ENCODE measurements at regions not wholly inside any gene's neighbourhood (a gene's known extent, or its start where the extent isn't known, plus 50 kb on each side); places are given as distances from the start of the nearest gene placed in this dataset.

DNA sequence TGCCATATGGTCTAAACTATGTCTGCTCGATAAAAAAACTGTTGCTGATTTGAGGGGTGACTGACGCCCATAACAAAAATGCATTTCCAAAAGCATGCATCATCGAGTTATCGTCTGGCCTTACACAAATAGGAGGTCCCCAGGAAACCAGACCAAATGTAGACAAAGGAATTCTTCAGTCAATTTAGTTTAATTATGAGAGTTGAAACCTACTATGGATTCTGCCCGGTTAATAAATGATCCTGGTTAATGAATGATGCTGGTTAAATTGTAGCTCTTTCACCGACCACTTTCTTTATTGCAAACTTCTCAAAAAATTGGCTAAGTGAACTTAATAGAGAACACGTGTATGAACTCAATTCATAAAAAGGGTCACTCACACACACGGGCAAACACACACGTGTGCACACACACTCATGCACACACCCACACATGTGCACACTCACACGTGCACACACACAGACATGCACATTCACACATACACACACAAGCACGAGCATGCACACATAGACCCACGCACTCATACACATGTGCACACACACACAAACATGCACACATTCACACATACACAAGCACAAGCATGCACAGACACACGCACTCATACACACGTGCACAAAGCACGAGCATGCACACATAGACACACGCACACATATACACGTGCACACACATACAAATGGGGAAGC, 59.0 kb upstream of the SALL3 start:
- WGBS, 2 donors, result 87 to 89% methylated on average over 17 of the region's 17 CpGs
- no peak overlapping the region for H3K4me3 ChIP-seq (ENCODE audit: low read depth, poor library complexity, severe bottlenecking)
- intact Hi-C loops (cut with DNase I; ENCODE audit: low total_unique reads), result no loop called here
- DNase-seq (ENCODE audit: low spot score in 2 of 2), result peak in 1 of 2 donors; percentile 39
- TF ChIP-seq, protein P1, sequence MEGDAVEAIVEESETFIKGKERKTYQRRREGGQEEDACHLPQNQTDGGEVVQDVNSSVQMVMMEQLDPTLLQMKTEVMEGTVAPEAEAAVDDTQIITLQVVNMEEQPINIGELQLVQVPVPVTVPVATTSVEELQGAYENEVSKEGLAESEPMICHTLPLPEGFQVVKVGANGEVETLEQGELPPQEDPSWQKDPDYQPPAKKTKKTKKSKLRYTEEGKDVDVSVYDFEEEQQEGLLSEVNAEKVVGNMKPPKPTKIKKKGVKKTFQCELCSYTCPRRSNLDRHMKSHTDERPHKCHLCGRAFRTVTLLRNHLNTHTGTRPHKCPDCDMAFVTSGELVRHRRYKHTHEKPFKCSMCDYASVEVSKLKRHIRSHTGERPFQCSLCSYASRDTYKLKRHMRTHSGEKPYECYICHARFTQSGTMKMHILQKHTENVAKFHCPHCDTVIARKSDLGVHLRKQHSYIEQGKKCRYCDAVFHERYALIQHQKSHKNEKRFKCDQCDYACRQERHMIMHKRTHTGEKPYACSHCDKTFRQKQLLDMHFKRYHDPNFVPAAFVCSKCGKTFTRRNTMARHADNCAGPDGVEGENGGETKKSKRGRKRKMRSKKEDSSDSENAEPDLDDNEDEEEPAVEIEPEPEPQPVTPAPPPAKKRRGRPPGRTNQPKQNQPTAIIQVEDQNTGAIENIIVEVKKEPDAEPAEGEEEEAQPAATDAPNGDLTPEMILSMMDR (IDR thresholded peaks at IDR 0.05), result no peak
- no peak for TF ChIP-seq POLR2A (IDR thresholded peaks at IDR 0.05)

DNA sequence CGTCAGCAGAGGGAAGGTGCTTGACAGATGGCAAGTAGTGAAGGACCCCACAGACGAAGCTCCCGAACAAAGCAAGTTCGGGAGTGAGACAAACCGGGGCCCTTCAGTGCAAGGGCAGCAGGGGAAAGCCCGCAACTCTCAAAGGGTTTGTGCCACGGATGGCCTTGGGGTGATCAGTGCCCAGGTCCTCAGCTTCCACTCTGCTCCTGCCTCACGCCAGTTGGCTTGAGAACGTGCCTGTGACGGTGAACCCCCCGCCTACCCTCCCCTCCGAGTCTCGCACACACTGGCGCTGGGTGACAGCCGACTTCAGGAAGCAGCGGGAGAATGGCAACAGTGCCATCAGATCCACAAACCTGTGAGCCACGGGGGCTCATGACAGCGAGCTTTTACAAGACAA, 56.8 kb upstream of the SALL3 start:
- 78 to 85% methylated on average over 14 to 18 of the region's 18 CpGs for WGBS, 2 donors
- TF ChIP-seq POLR2A (IDR thresholded peaks at IDR 0.05), result no peak
- TF ChIP-seq, protein P1 (IDR thresholded peaks at IDR 0.05), result no peak
- intact Hi-C loops (cut with DNase I; ENCODE audit: low total_unique reads), result no loop called here
- DNase-seq (ENCODE audit: low spot score in 2 of 2), result peak in 1 of 2 donors; percentile 58
- no peak overlapping the region for H3K4me3 ChIP-seq (ENCODE audit: low read depth, poor library complexity, severe bottlenecking)

DNA sequence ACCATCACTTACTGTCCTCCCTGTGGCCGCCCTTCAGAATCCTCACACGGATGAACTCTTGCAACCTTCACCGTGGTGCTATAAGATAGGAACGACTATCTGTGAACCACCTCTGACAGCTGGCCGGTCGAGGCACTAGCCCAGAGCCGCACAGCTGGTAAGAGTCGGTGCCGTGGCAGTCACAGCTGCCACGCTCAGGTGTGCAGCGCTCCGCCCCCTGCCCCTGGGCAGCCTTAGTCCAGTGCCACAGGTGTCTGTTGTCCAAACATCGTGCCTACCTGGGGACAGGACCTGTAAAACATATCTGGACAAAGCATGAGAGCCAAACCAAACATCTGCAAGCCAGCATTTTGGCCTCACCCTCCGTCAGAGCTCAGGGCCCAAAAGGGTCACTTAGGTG, 55.3 kb upstream of the SALL3 start:
- peak in 1 of 2 donors; percentile 43 for DNase-seq (ENCODE audit: low spot score in 2 of 2)
- 88 to 89% methylated on average over 13 to 14 of the region's 14 CpGs for WGBS, 2 donors
- intact Hi-C loops (cut with DNase I; ENCODE audit: low total_unique reads), result no loop called here
- TF ChIP-seq, protein P1 (IDR thresholded peaks at IDR 0.05), result no peak
- TF ChIP-seq POLR2A (IDR thresholded peaks at IDR 0.05), result no peak
- H3K4me3 ChIP-seq (ENCODE audit: low read depth, poor library complexity, severe bottlenecking), result no peak overlapping the region

DNA sequence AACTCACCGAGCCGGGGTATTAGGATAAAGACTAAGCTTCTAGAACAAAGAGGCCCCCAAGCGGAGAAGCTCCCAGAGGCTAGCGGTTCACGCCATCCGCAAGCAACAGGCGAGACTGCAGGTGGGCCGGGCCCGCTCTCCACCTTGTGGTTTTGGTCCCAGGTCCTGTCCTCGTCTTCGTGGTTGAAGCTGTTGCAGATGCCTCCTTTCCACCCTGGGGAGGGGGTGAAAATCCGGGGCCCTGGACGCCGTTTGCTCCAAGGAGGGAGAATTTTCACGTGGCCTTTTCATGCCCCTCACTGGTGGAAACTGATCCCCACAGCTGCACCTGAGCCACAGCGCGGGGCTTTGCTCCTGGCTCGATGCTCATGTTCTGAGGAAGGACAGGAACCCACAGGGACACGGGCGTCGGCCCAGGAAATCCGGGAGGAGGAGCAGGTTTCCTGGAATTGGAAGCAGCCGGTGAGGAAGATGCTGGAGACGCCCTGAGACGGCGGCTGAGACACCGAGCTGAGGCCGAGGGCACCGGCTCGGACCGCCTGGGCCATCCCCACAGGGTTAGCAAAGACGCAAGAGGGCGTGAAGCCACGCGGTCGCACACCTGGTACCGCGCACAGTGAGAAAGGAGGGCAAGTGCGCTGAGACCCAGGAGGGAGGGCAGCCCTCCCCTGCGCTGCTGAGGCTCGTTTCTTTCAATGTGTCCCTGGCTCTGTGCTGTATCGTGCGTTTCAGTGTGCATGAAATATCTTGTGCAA, 54.7 kb upstream of the SALL3 start:
- H3K4me3 ChIP-seq (ENCODE audit: low read depth, poor library complexity, severe bottlenecking), result no peak overlapping the region
- TF ChIP-seq, protein P1 (IDR thresholded peaks at IDR 0.05), result no peak
- TF ChIP-seq POLR2A (IDR thresholded peaks at IDR 0.05), result no peak
- intact Hi-C loops (cut with DNase I; ENCODE audit: low total_unique reads), result no loop called here
- DNase-seq (ENCODE audit: low spot score in 2 of 2), result peak in 1 of 2 donors; percentile 79
- WGBS, 2 donors, result 90 to 94% methylated on average over 43 of the region's 43 CpGs

DNA sequence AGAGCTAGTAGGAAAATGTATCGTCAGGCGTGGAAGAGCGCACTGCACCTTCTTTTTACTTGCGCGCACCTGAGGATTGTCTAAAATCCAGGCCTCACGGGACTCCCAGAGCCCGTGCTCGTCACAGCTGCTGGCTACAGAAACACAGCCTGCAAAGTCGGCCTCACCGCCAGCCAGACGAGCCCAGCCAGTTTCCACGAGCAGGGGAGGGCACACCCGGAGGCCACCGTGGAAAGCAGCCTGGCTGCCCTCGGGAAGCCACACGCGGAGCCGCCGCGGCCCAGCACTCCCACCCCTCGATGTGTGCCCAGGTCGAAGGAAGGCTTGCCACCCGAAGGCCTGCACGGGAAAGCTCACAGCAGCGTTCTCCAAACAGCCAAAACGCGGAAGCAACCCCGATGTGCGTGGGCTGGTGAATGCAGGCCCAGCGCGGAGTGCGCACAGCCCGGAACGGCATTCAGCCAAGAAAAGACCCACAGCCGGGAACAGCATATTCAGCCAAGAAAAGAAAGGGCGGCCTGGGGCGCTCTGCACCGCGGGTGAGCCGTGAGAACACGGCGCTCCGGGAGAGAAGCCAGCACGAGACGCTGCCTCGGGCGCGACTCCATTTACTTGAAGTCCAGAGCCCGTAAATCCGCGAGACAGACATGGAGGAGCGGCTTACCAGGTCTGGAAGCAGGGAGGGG, 53.9 kb upstream of the SALL3 start:
- TF ChIP-seq, protein P1 (IDR thresholded peaks at IDR 0.05), result no peak
- TF ChIP-seq POLR2A (IDR thresholded peaks at IDR 0.05), result no peak
- WGBS, 2 donors, result 93 to 97% methylated on average over 50 to 52 of the region's 52 CpGs
- intact Hi-C loops (cut with DNase I; ENCODE audit: low total_unique reads), result no loop called here

More for the DNA sequence above, 53.9 kb upstream of the SALL3 start:
- H3K4me3 ChIP-seq (ENCODE audit: low read depth, poor library complexity, severe bottlenecking), result no peak overlapping the region
- peak in 1 of 2 donors; percentile 67 for DNase-seq (ENCODE audit: low spot score in 2 of 2)
